B cell (primary cell): ENCODE measurements at regions not wholly inside any gene's neighbourhood (a gene's known extent, or its start where the extent isn't known, plus 50 kb on each side); places are given as distances from the start of the nearest gene placed in this dataset.

ENCODE experiments used
- ATAC-seq: fragments of 200-7000 bp; cut with Tn5 transposase; one replicate; pipeline ENCODE4 v1.10.0; 2021; ENCODE audit warnings: low read depth, mild to moderate bottlenecking, moderate number of reproducible peaks, moderate library complexity
- CTCF ChIA-PET: fragments of 350-600 bp; sonication (Branson Sonifier 250); formaldehyde crosslinking; loops from one replicate; lab custom pipeline; 2021; ENCODE audit warnings: antibody characterized with exemption, inconsistent platforms; lab: Charles Lee
- POLR2A ChIA-PET: fragments of 350-600 bp; sonication (Branson Sonifier 250); formaldehyde crosslinking; loops from one replicate; lab custom pipeline; 2021; ENCODE audit warnings: antibody characterized with exemption; lab: Charles Lee
- DNase-seq: peaks from one replicate; pipeline ENCODE4 v3.0.0; 2013
- H2AFZ ChIP-seq: 2 replicates; pipeline ENCODE4 v1.6.1; 2012; ENCODE audit warnings: mild to moderate bottlenecking, low read depth, low read length; ENCODE audit not compliant: insufficient read depth, poor library complexity, severe bottlenecking
- H3K27ac ChIP-seq, 2 donors: 1 replicate in 1 of 2; 2 replicates in 1 of 2; pipeline ENCODE4 v1.5.1; 2012 to 2013; ENCODE audit warnings: low read length in 2 of 2, mild to moderate bottlenecking in 2 of 2, moderate library complexity in 1 of 2
- H3K27me3 ChIP-seq, 4 experiments: fragments of 200-600 bp in 1 of 4; sonication (generic) in 1 of 4; replicated peaks in 1 of 4; 1 replicate in 2 of 4; 2 replicates in 2 of 4; pipeline versions ENCODE4 v1.6.1 to v1.7.0; 2013 to 2016; ENCODE audit warnings: low read length in 3 of 4, mild to moderate bottlenecking in 2 of 4, mixed read lengths in 1 of 4, moderate library complexity in 1 of 4; ENCODE audit not compliant: insufficient read depth in 4 of 4, control insufficient read depth in 3 of 4; ENCODE audit errors: control extremely low read depth in 1 of 4
- H3K36me3 ChIP-seq, 2 experiments: replicated peaks in 1 of 2; 1 replicate in 1 of 2; 2 replicates in 1 of 2; pipeline versions ENCODE4 v1.6.1 to v1.7.1; 2013; ENCODE audit warnings: low read length in 1 of 2; ENCODE audit not compliant: insufficient read depth in 2 of 2, control insufficient read depth in 1 of 2; ENCODE audit errors: control extremely low read depth in 1 of 2, extremely low read depth in 1 of 2
- H3K4me1 ChIP-seq, 2 donors: fragments of 200-600 bp in 1 of 2; sonication (generic) in 1 of 2; 1 replicate in 1 of 2; 2 replicates in 1 of 2; pipeline versions ENCODE4 v1.5.1 to v1.6.1; 2013 to 2017; ENCODE audit warnings: low read length in 2 of 2; ENCODE audit not compliant: control insufficient read depth in 2 of 2, insufficient read depth in 2 of 2
- H3K4me2 ChIP-seq: replicated peaks from 2 replicates; pipeline ENCODE3; 2012; ENCODE audit warnings: mild to moderate bottlenecking, low read depth, low read length; ENCODE audit not compliant: poor library complexity, severe bottlenecking
- H3K4me3 ChIP-seq, 5 experiments: fragments of 200-600 bp in 1 of 5; sonication (generic) in 1 of 5; 1 replicate in 3 of 5; 2 replicates in 2 of 5; pipeline versions ENCODE4 v1.5.1 to v1.7.0; 2011 to 2016; ENCODE audit warnings: low read length in 4 of 5, mild to moderate bottlenecking in 4 of 5, low read depth in 2 of 5, control low read depth in 1 of 5, moderate library complexity in 1 of 5; ENCODE audit not compliant: insufficient read depth in 1 of 5; ENCODE audit errors: control extremely low read depth in 1 of 5, extremely low read depth in 1 of 5
- H3K79me2 ChIP-seq: fragments of 200-600 bp; sonication (generic); one replicate; pipeline ENCODE4 v1.6.0; 2016; ENCODE audit warnings: low read length; ENCODE audit not compliant: control insufficient read depth, insufficient read depth
- H3K9ac ChIP-seq: fragments of 200-600 bp; sonication (generic); 2 replicates; pipeline ENCODE4 v1.6.1; 2017; ENCODE audit warnings: mild to moderate bottlenecking, low read length, moderate library complexity
- H3K9me3 ChIP-seq, 3 donors: one replicate each; pipeline versions ENCODE4 v1.6.1 to v1.7.1; 2013; ENCODE audit warnings: low read length in 2 of 3; ENCODE audit not compliant: control insufficient read depth in 2 of 3, insufficient read depth in 1 of 3; ENCODE audit errors: control extremely low read depth in 1 of 3
- H4K20me1 ChIP-seq: 2 replicates; pipeline ENCODE4 v1.6.0; 2012; ENCODE audit warnings: mild to moderate bottlenecking, low read length; ENCODE audit not compliant: insufficient read depth, control insufficient read depth, poor library complexity, severe bottlenecking
- H3K27ac Mint-ChIP-seq: one replicate; pipeline ENCODE4 v1.8.0; 2021; ENCODE audit warnings: mixed read lengths
- H3K27me3 Mint-ChIP-seq: one replicate; pipeline ENCODE4 v1.8.0; 2021; ENCODE audit warnings: mixed read lengths
- H3K4me1 Mint-ChIP-seq: one replicate; pipeline ENCODE4 v1.8.0; 2021; ENCODE audit warnings: mixed read lengths
- H3K4me3 Mint-ChIP-seq: one replicate; pipeline ENCODE4 v1.8.0; 2021; ENCODE audit warnings: mixed read lengths
- H3K9me3 Mint-ChIP-seq: one replicate; pipeline ENCODE4 v1.8.0; 2022; ENCODE audit warnings: mixed read lengths; ENCODE audit not compliant: insufficient read depth
- EZH2 ChIP-seq: IDR thresholded peaks from 2 replicates; pipeline ENCODE4 v1.6.1; 2012; ENCODE audit warnings: borderline replicate concordance, low read depth, mild to moderate bottlenecking, moderate library complexity, low read length; ENCODE audit not compliant: insufficient read depth, poor library complexity, severe bottlenecking
- WGBS: methylation state at CpG from one replicate; pipeline ENCODE4 v1.1.5; 2013; ENCODE audit warnings: missing lambda C conversion rate; ENCODE audit not compliant: insufficient coverage; 5-methylcytosine and 5-hydroxymethylcytosine counted together
- intact Hi-C: fragments of 100-400 bp; cut with micrococcal nuclease; formaldehyde crosslinking; loops from one replicate; pipeline ENCODE4 v1.10.0; 2022
- TF ChIP-seq, protein P1 (sequence below): fragments of 200-600 bp; IDR thresholded peaks from one replicate; pipeline ENCODE4 v1.8.0; 2022; ENCODE audit warnings: antibody characterized with exemption, mild to moderate bottlenecking

DNA sequence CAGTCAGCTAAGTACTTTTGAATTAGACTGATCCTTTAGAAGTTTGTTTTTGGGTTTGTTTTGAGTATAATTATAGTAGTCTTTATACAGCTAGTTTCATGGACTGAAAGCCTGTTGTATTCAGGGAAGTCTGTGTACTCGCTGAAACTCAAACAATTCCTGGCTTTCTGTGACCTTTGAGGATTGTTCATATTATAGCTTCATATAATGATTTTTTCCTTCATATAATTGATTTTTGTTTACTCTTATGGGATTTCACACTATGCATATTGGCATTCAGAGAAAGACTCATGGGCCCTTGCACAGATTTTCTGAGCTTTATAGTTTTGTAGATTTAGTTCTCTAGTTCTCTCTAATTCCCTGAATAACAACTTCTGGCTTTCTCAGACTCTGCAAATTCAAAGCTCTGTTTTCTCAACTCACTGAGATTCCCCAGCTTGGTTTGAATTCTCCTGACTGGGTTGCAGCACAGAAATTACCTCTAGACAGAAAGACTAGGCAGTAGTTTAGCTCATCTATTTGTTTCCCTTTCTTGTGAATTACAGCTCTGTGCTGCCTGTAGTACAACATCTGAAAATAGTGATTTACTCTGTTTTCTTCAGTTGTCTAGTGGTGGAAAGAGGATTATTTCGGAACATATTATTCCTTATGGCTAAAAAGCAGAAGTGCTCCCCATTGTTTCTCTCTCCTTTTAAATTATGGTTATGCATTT is 495.9 kb upstream of the CNTNAP5 start:
- Mint-ChIP-seq H3K9me3 (peaks cover 2% of the 10 kb centered on the region), H3K27ac (no peak overlapping the region), H3K4me1 (no peaks in the 10 kb centered on the region), H3K4me3 (no peak overlapping the region), H3K27me3 (no peaks in the 10 kb centered on the region)
- no peak for ATAC-seq
- H3K9ac ChIP-seq = no peak overlapping the region
- no peaks in the 10 kb centered on the region for H3K4me1 ChIP-seq
- WGBS = no CpG with 5 or more reads among the region's 2 CpGs
- H3K27me3 ChIP-seq = no peaks in the 10 kb centered on the region
- ChIA-PET POLR2A (no interaction called here), CTCF (no interaction called here)
- H4K20me1 ChIP-seq = no peaks in the 10 kb centered on the region
- H3K9me3 ChIP-seq = no peaks in the 10 kb centered on the region
- TF ChIP-seq, protein P1, sequence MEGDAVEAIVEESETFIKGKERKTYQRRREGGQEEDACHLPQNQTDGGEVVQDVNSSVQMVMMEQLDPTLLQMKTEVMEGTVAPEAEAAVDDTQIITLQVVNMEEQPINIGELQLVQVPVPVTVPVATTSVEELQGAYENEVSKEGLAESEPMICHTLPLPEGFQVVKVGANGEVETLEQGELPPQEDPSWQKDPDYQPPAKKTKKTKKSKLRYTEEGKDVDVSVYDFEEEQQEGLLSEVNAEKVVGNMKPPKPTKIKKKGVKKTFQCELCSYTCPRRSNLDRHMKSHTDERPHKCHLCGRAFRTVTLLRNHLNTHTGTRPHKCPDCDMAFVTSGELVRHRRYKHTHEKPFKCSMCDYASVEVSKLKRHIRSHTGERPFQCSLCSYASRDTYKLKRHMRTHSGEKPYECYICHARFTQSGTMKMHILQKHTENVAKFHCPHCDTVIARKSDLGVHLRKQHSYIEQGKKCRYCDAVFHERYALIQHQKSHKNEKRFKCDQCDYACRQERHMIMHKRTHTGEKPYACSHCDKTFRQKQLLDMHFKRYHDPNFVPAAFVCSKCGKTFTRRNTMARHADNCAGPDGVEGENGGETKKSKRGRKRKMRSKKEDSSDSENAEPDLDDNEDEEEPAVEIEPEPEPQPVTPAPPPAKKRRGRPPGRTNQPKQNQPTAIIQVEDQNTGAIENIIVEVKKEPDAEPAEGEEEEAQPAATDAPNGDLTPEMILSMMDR = no peak
- no peak for TF ChIP-seq EZH2
- H3K27ac ChIP-seq = no peak overlapping the region
- no peaks in the 10 kb centered on the region for H3K36me3 ChIP-seq
- no peak overlapping the region for H2AFZ ChIP-seq
- H3K4me3 ChIP-seq = no peak overlapping the region
- no peaks in the 10 kb centered on the region for H3K79me2 ChIP-seq
- intact Hi-C loops = no loop called here
- H3K4me2 ChIP-seq = no peak overlapping the region
- no peak for DNase-seq

DNA sequence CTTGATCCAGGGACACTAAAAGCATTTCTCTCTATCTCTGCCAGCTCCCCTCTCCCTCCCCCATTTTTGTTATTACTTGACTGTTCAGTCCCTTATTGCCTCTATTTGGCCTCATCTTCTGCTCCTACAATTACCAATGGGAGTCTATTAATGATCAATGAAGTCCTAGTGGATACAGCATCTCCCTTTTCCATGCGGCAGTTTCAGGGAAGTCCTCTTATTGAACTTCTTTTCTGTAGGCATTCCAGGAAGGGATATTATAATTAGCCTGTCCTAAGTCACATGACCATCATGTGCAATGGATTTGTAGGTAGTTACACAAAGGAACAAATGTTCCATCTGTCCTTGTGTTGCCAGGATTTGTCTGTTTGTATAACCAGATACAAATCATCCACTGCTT is 495.1 kb upstream of the CNTNAP5 start:
- H3K9me3 Mint-ChIP-seq = peaks cover 2% of the 10 kb centered on the region
- Histone ChIP-seq H3K9ac (no peak overlapping the region), H3K79me2 (no peaks in the 10 kb centered on the region), H3K4me2 (no peak overlapping the region), H2AFZ (no peak overlapping the region), H3K4me3 (no peak overlapping the region), H3K9me3 (no peaks in the 10 kb centered on the region), H3K4me1 (no peaks in the 10 kb centered on the region), H3K36me3 (no peaks in the 10 kb centered on the region), H3K27me3 (no peaks in the 10 kb centered on the region), H4K20me1 (no peaks in the 10 kb centered on the region), H3K27ac (no peak overlapping the region)
- intact Hi-C loops = no loop called here
- ATAC-seq (no peak), DNase-seq (no peak)
- no peak overlapping the region for H3K27ac Mint-ChIP-seq
- POLR2A ChIA-PET = no interaction called here
- WGBS = no CpG with 5 or more reads among the region's 1 CpG
- CTCF ChIA-PET = no interaction called here
- H3K4me3 Mint-ChIP-seq = no peak overlapping the region
- no peaks in the 10 kb centered on the region for H3K4me1 Mint-ChIP-seq
- TF ChIP-seq, protein P1 = no peak
- TF ChIP-seq EZH2 = no peak
- H3K27me3 Mint-ChIP-seq = no peaks in the 10 kb centered on the region
